GM21529 (cell line): ENCODE measurements at regions not wholly inside any gene's neighbourhood (a gene's known extent, or its start where the extent isn't known, plus 50 kb on each side); places are given as distances from the start of the nearest gene placed in this dataset.

ENCODE experiments used
- ATAC-seq: cut with Tn5 transposase; IDR thresholded peaks from one replicate; pipeline ENCODE4 v1.9.1; 2021; ENCODE audit not compliant: unreplicated experiment

- ATAC-seq = no peak
Measured at GRCh38 chr12:108029051-108029835, 99.8 kb upstream of the WSCD2 start.

DNA sequence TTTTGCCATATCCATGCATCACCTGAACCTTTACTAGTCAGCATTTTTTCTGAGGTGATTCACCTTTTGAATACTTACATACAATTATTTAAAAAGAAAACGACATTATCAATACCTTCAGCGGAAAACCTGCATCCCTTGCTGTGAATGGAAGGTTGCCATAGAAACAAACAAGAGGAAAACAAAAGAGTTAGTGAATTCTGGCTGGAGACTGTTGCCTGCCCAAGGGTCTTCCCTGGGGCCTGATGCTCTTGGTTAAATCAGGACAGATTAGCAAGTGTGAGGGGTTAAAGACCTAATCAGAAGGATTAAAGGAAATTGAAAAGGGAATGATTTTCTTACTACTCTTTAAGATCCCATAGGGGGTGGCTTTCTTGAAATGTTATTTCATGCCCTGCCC lies 96.0 kb upstream of the WSCD2 start:
- ATAC-seq = no peak

GRCh38 chr12:108035372-108035771 lies 93.7 kb upstream of the WSCD2 start:
- ATAC-seq = no peak

- ATAC-seq = no peak
Measured at GRCh38 chr12:108037960-108038359, 91.1 kb upstream of the WSCD2 start.

DNA sequence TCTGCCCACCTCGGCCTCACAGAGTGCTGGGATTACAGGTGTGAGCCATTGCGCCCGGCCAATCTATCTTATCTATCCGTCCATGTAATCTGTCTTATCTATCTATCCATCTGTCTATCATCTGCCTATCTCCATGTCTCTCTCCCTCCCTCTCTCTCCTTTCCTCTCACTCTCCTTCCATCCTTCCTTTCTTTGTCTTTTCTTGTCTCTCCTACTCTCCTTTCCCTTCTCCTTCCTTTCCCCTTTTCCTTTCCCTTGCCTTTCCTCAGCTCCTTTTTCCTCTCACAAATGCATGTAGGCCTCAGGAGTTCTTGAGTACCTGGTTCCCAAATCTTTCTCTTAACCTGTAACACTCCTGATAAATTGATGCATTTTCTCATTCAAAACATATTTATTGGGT lies 89.3 kb upstream of the WSCD2 start:
- no peak for ATAC-seq

GRCh38 chr12:108040947-108041346 lies 88.1 kb upstream of the WSCD2 start:
- no peak for ATAC-seq

DNA sequence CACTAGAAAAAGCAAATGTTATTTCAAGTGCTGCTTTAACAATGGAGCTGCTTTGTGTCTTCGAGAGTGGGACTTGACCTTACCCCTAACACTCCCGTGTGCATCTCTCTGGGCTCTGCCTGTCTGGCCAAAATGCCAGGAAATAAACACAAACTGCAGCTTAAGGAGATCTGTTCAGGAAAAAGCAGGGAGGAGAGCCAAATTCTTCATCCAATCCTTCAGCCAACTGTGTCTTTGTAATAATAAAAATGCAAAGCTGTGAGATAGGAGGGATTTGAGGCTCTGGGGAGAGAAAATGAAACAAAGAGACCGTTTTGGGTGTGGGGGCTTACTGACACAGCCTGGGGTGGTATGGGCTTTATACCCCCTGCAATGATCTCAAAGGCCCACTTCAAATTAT lies 85.8 kb upstream of the WSCD2 start:
- no peak for ATAC-seq

GRCh38 chr12:108043750-108044533 lies 85.1 kb upstream of the WSCD2 start:
- no peak for ATAC-seq

DNA sequence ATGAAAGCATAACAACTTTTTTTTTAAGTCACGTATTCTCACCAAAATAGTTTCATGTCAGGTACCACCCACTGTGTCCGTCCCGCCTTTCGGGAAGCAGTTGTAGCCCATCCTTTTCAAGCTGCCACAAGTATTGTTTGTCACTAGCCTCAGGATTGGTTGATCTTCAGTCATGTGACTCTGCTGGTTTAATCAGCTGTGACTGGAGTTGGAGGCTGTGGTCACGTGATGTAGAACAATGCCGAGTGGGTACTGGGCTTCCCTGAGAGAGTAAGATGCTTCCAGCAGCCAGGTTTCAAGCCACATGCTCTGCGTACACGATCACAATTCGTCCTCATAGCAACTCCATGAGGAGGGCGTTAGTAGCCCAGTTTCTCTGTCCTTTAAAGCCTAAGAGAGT lies 83.0 kb upstream of the WSCD2 start:
- ATAC-seq = no peak

- no peak for ATAC-seq
Measured at GRCh38 chr12:108046650-108047049, 82.4 kb upstream of the WSCD2 start.

DNA sequence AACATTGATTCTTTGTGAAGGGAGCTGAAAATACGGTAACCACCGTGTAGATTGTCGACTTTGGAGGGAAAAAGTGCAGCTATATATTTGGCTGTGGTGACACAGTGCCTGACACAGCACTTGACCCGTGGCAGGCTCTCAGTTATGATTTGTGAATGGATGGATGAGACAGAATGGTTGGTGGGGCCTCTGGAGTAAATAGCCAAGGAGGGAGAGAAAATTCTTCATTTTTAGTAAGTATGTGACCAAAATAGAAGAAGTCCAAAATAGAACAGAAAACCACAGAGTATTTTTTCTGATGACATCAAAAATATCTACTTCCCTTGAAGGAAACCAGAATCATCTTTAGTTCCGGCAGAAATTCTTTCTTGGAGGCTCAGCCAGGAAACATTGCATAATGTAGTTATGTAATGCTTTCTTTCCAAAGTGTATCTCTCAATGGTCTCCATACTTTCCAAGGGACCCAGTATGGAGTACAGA lies 82.0 kb upstream of the WSCD2 start:
- no peak for ATAC-seq

DNA sequence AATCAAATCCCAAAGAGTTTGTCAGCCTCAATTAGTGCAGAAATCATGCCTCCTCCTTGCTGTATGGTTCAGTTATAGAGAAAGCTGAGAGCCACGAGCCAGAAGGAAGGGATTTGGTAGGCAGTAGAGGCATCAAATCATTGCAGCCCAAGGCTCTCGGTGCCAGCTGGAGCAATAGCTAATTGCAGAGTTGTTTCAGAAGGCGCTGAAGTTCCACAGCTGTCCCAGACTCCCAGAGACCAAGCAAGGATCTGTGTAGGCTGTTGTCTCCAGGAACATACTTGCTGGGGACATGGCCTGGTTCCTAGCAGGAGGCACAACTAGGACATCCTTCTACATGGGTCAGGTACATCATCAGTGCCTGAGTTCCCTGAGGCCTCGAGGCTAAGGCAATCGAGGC lies 80.4 kb upstream of the WSCD2 start:
- ATAC-seq = no peak

DNA sequence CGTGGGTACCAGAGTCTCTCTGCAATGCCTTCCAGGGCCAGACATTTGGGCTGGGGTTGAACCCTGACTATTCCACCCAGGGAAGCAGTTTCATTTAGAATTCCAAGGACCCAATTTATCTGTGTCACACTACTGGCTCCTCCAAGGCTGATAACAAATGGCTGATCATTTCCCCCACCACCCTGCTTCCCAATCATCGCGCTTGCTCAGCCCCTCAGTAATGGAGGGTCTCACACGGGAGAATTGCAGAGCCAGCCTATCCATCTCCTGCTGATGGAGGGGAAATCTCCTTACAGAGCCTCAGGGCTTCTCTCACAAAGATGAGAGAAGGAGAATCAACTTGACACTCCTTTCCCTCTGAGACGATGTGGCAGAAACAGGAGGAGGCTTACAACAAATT lies 78.4 kb upstream of the WSCD2 start:
- ATAC-seq = no peak

DNA sequence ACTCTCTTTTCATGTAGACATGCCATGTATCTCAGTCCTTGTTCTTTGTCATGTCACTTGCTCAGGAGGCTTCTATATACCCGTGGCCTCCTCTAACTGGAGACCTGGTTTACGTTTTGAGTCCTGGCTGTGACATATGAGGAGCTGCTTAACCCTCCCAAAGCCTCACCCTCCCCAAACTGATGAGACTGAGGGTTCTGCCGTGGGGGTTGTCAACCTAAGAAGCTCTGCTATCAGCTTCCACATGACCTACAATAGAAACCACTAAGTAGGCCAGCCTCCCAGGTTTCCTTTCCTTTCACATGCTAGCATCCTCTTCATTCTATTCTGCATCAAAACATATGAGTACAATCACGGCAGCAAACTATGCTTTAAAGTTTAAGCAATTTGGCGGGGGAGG lies 76.8 kb upstream of the WSCD2 start:
- ATAC-seq = no peak

- ATAC-seq = no peak
Measured at GRCh38 chr12:108053512-108053911, 75.6 kb upstream of the WSCD2 start.

GRCh38 chr12:108054496-108054895 lies 74.6 kb upstream of the WSCD2 start:
- ATAC-seq = no peak

DNA sequence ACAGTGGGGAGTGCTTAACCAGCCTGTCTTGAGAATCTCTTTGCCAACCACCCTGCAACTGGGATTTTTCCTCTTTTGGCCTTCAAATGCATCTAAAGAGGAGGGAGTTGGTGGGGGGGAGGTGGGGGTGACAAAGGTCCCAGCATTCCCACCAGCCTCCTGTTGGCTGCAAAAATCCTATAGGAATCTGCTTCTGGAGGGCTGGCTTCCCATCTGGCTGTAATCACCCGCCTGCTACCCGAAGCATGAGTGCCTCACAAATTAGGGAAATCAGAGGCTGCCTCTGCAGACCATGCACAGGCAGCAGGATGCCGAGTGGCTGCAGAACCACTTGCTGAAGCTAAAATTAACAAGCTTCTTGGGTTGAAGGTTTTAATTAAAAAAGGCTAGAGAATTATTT lies 73.9 kb upstream of the WSCD2 start:
- ATAC-seq = no peak

GRCh38 chr12:108060067-108060466 lies 69.0 kb upstream of the WSCD2 start:
- no peak for ATAC-seq

- ATAC-seq = no peak
Measured at GRCh38 chr12:108060903-108061302, 68.2 kb upstream of the WSCD2 start.

DNA sequence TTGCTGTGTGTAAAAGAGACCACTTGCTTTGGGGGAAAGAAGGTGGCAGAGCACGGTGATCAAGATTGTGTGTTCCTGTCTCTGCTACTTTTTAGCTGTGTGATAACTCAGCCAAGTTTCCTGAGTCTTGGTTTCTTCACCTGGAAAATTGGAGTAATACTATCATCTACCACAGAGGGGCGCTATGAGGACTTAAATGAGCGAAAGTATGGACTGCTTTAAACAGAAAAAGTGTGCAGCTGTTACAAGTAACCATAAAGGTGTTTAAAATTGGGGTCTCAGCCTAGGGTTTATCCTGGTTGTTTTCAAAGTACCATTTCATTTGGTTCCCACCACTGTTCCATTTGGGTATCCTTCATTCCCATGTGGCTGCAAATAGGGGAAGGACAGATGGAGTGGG lies 65.9 kb upstream of the WSCD2 start:
- ATAC-seq = no peak

DNA sequence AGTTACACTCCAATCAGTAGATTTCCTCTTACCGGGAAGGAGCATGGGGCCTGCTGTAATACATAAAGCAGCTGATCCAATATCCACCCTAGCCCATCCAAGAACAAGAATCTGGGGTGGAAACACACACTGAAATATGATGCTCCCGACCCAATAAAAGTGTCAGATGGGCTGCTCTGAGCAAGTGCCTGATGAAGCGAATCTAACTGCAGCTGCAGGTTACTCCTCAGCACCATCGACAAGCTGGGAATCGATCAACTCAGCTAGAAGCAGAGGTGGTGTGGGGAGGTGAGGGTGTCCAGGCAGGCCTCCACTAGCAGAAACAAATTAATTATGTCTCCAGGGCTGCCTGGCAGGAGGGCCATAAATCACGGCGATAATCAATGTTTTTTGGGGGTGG lies 64.0 kb upstream of the WSCD2 start:
- ATAC-seq = no peak
